HG03139 (cell line): ENCODE measurements at regions not wholly inside any gene's neighbourhood (a gene's known extent, or its start where the extent isn't known, plus 50 kb on each side); places are given as distances from the start of the nearest gene placed in this dataset.

Experiments
- ATAC-seq: cut with Tn5 transposase; IDR thresholded peaks from one replicate; pipeline ENCODE4 v1.9.1; 2021; ENCODE audit not compliant: unreplicated experiment

DNA sequence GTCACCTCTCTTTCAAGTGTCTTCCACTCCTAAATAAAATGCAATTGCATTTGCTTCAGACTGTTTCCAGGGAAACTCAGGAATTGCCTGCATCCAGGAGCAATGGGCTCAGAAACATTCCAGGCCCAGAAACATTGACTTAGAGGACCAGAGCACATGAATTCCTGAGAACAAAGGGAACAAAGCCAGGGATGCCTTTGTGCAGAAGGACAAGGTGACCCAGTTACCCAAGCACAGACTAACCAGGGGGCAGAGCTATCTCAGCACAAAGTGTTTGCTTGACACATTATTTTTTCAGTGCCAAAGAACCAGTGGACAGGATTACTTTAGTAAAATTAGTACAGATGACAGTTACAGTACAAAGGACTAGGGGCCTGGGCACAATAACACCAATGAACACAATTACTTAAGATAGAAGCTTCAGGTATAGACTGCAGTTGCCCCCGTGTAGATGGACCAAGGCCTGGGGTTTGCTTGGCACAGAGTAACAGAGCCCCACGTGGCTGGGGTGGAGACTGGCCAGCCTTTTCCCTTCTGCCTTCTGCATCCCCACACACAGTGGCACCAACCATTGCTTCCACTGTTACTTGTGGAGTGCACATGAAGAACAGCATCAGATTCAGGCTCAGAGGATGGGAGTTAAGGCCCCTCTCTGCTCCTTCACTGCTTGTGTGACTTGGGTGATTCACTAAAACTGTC, 500.8 kb downstream of the INSC start:
- ATAC-seq, result no peak

DNA sequence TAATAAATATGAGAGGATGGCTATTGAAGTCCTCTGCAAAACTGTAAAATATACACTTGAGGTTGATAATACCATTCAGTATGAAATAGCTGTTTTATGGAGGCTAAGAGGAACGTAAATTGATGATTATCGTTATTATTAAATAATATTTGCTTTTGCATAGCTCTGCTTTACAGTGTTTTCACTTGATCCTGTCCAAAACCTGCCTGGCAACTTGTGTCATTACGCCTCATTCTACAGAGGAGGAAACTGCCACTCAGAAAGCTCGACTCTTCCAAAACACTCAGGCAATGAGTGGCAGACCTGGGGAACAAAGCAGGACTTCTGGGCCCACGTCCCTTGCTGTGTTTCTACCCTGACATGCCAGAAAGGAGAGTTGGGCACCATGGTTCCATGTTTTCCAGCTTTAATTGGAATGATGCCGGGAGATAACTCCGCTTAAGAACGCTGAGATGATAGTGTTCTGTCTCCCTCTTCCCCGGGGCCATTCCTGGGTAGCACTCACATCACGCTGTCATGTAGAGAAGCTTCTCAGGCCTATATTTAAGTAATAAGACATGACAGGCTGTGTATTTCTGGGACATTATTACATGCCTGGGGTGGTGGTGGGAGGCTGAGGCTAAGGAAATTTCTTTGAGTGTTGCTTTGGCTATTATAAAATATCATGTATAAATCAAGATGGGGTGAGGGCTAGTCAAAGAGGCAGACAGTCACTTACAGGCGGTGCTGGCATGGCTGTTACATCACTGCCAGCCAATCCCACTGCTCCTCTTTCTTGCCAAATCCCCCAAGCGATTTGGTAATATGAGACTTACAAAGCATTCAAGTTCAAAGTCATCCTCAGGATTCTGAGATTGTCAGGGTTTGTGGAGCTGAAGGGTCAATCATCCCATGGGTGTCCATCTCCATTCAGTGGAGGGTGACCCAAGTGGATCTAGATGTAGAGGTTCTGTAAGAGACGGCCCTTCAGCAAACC, 501.7 kb downstream of the INSC start:
- no peak for ATAC-seq

DNA sequence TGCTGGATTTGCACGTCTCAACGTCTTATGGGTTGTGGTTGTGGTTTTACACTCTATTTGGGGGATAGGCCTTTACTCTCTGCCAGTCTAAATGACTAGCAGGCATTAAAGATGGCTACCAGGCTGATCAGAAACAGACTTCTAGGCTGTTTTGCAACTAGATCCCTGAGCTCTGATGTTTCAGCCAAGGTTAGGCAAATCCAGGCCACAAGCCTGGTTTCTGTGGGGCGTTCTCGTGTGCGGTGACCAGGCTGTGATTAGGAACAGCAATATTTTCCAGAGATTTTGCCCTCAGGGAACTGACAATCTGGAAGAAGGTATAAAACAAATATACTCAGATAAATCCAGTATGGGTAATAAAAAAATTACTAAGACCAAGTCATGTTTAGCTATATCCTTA, 502.4 kb downstream of the INSC start:
- ATAC-seq, result no peak

DNA sequence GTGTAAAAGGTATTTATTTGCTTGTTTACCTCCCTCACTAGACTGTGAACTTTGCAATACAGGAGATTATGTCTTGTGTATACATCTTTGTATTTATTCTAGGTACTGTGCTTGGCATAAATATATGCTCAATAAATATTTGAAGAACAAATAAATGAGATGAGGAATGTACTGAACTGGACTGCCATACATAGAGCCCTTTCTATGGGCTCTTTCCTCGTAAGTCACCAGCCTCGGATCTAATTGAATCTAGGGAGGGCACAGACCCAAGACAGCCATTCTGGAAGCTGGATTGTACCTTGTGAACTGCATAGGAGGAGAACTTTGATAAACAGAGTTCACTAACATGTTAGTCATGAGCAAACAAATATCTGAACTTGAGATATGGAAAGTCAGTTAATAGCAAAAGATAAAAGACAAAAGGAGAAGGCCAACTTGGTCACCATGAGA, 503.9 kb downstream of the INSC start:
- no peak for ATAC-seq

DNA sequence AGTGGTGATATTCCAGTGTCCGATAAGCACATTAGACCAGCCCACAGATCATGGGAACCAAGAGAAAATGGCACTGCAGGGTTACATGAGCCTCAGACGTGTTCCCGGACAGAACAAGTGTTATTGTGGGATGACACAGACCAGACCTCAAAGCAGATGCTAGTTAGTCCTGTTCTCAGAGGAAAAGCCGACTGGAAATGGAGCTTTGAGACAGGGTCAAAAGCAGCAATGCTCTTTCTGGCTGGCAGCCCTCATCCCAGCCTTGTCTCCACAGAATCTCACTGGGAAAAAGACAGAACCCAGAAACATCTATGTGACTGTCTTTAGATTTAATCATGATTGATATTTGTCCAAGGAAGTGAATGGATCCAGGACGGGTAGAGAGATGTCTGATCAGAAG, 506.8 kb downstream of the INSC start:
- no peak for ATAC-seq

DNA sequence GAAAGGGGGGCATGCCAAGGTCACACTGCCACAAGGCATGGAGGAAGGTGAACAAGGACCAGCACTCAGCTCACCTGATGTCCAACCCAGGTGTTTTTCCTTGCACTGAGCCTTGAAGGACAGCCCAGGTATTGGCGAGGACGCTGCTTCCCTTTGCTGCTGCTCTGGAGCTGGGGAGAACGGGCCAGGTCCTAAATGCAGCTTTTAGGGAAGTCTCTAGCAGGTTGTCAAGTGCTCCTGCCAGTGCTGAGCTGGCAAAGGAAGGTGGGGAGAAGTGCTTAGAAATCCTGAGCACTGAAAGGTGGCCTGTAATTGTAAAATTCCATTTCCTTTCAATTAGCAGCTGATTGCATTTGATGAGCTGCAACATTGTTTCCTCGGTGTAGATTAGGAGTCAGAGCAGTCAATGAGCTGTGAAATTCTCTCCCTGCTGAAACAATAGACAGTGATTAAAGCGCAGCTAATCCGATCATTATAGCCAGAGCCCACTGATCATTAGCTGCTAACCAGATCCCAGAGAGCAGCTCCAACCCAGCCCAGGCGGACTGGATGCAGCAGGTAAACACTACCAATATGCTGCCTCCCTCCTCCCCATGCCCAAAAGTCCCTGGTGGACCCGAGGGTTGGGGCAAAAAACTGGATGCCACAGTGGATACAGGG, 507.6 kb downstream of the INSC start:
- no peak for ATAC-seq

DNA sequence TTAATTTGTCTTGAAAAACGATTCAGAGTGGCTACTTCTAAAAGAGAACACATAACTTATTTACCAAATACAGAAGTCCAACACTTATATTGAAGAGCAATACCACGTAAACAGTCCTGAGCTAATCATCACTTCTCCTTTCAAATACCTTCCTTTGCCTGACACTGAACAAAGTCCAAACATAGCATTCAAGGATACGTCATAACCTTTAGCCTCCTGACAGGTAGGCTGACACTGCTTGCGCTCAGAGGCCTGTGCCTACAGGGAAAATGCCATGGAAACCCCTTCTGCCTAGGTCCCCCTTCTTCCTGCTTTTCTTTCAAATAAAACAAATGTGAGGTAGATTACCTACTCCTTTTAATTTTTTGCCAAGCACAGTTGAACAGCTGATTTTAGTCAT, 510.0 kb downstream of the INSC start:
- no peak for ATAC-seq

DNA sequence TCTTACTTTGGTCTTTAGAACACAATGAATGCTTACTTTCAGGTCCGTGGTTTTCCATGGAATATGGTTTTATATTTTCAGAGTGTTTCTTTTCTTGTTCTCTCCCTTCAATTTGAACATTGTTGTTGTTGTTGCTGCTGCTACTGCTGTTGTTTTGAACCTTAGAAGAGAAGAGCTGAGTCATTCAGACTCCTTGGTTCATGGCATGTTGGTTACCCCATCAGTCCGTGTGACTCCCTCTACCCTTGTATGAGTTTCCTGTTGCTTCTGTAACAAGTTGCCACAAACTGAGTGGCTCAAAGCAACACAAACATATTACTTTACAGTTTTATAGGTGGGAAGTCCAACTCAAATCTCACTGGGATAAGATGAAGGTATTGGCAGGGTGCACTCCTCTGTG, 511.0 kb downstream of the INSC start:
- no peak for ATAC-seq

DNA sequence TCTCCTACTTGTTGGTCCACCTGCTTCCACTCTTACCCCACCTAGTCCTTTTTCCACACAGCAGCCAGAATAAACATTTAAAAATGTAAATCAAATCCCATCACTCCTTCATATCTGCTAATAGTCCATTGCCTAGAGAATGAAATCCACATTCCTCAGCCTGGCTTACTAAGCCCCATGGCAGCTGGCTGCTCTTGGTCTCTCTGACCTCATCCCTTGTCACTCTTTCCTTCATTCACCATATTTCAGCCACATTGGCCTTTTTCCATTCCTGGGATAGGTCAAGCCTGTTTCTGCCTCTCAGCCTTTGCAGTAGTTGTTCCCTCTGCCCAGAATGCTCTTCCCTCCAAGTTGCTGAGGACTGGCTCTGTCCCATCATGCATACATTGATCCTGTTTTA, 512.8 kb downstream of the INSC start:
- no peak for ATAC-seq

DNA sequence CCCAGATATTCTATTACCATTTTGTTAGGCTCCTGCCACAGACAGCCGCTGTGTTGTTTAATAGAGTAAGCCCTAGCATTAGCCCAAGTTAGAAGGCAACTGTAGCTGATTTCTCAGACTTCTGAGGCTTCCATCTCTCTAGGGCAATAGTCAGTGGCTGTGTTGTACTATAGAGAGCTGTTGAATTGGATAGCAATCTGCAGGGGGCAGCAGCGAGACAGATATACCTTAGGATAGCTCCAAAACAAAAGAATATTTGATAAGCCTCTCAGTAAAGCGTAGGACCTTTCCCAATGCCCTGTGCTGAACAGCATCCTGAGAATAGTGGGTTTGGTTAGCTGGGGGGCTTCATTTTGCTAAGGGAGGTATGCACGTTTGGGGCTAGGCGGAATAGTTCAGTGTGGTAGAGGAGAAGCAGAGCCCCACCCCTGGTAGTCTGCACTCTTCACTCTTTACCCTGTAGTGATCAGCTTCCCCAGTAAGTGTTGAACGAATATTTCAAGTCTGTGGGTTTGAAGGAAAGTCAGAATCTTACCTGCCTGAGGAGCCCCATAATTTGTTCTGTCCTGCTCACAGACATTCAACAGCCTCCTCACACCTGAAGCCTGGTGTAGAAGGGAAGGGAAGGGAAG, 515.1 kb downstream of the INSC start:
- no peak for ATAC-seq

DNA sequence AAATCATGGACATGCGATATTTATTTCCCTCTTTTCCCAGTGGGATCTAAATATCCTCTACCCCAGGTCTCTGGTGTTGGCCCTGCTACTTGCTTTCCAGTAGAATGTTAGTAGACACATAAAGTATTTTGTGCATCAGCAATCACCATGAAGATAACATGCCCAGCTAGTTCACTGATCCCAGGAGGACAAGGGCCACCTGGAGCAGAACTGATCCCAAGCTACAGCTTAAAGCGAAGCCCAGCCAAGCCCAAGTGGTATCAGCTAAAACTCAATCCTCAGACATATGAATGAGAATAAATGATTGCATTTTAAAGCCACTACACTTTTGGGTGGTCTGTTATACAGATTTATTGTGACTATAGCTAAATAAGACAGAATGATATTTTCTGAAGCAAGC, 516.2 kb downstream of the INSC start:
- ATAC-seq, result no peak

DNA sequence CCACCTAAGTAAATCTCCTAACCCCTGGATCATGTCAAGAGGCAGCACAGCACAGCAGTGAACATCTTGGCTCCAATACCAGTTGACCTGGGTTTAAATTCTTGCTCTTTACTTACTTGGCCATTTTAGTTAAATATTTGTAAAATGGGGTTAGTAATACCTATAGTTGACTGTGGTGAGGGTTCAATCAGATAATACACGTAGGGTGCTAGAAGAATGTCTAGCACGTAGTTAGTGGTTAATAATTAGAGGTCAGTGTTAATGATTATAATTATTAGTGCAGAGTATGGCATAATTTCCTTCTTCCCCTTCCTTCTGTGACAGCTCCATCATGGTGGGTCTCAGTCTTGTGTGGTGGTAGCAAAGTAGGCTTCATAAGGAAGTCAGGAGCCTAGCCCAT, 520.8 kb downstream of the INSC start:
- ATAC-seq, result no peak

DNA sequence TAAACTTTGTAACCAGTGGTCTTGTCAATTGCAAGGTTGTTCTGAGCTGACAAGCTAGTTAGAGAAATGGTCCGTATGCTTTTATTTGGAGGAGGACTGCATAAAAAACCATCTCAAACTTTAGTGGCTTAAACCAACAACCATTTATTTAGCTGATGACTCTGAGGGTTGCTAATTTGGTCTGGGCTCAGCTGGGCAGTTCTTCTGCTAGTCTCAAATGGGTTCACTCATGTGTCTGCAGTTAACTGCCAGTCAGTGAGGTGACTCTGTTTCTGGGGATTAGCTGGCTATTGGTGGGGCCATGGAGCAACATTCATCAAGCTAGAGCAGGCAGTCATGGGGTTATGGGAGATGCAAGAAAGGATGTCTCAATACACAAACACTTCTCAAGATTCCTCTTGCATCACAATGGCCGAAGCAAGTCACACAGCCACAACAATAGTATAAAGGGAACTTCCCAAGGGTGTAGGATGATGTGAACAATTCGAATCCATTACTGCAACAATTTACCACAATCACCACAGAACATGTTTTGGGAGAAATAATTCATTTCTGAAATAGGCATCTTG, 521.9 kb downstream of the INSC start:
- ATAC-seq, result no peak

DNA sequence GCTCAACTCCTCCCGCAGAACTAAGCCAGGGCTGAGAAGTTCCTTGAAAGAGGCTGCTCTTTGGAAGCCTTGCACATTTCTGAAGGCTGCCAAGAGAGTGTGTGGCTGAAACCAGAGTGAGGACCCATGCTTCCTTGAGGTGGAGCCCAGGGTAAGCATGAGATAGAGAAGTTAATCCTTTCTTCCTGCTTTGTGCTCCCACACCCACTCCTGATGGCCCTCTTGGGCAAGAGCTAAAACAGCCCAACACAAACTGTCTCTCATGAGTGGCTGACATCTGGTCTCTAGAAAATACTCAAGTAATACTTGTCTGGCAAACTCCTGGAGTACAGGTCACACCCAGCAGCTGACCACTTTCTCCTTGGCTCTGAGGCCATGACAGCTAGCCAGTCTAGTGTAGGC, 523.7 kb downstream of the INSC start:
- ATAC-seq, result no peak

DNA sequence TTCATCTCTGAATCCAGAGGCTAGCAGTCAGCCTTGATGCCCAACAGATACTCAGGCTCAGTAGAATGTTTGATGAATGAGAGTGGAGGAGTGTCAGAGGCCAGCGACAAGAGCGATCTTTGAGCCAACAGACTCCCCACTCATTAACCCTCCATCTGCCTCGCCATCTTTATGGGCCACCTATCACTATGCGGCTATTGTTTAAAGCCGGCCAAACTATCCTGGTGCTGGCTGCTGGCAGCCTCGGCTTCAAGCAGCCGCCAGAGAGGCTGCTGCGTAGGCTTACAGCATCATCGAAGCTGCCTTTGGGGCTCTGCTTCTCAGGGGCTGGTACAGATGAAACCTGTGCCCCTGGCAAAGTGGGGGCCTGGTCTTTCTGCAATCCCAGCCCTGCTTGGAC, 525.6 kb downstream of the INSC start:
- ATAC-seq, result no peak

DNA sequence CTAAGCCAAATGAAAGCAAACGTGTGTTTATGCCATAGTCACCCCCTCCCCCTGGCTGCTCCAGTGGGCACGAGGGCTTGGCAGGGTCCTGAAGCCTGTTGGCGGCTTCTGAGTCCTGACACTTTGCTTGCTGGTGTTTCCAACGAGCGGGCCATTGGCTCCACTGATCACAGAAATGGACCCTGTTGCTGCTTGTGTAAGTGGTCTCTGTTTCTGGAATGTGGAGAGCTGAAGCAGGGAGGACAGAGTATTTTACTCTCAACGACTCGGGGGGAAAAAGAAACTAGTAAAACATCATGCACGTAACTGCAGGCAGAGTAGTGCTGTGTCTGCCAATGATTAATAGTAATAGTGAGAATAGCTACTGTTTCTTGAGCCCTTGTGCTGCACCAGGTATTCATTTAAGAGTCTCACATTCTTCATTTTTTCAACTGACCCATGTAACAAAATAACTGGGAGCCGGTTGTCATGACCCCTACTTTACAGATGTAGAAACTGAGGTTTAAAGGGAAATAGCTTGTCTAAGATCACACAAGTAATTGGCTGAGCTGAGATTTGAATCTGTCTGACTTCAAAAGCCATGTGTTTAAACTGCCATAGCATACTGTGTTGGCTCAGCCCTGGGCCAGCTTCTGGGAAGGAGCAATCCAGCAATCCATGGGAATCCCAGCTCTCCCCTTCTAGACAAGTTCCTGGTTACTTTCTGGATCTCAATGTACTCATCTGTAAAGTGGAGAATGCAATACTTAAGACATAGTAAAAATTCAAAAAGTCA, 526.7 kb downstream of the INSC start:
- no peak for ATAC-seq

DNA sequence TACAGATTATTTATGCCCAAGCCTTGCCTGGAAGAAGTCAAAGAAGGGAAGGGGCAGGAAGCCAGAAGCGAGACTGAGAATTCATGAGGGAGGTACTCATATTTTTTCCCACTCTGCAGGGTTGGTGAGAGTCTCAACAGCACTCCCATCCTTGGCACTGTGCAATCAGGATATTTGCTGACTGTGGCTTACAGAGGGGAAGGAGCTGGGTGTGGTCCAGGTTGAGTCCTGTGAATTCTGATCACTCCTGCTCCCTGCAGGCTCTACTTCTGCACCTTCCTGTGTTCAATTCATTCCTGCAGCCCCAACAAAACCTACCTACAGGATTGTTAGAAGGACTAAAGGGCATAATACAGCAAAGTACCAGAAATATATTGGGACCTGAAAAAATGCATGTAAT, 530.5 kb downstream of the INSC start:
- no peak for ATAC-seq

DNA sequence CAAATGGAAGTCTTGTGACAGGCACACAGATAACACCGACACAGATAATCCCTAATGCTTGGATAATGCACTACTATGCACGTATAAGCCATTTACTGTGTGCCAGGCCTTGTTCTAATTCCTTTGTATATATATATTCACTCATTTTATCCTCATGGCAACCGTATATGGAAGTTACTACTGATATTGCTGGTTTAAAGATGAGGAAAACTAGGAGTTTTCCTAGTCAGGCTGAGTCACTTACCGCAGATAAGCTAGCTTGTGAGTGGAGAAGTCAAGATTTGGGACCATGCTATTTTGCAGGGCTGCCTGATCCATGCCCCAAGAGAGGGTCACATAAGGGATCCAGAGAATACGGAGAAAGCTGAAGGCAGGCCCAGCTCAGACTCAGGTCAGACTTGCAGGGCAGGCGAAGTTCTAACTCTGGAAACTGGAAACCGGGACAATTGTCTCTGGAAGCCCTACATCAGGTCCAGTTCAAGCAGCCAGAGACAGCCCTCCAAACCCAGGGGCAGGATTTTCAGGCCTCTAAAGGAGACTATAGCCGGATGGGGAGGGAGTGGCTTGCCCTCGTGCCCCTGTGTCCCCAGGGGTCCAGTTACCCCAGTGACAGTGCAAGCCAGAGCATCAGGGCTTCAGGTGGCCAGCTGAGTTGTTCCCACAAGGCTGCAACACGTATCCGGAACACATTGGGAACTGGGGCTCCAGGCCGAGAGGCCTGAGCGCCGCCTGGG, 534.8 kb downstream of the INSC start:
- ATAC-seq, result no peak

DNA sequence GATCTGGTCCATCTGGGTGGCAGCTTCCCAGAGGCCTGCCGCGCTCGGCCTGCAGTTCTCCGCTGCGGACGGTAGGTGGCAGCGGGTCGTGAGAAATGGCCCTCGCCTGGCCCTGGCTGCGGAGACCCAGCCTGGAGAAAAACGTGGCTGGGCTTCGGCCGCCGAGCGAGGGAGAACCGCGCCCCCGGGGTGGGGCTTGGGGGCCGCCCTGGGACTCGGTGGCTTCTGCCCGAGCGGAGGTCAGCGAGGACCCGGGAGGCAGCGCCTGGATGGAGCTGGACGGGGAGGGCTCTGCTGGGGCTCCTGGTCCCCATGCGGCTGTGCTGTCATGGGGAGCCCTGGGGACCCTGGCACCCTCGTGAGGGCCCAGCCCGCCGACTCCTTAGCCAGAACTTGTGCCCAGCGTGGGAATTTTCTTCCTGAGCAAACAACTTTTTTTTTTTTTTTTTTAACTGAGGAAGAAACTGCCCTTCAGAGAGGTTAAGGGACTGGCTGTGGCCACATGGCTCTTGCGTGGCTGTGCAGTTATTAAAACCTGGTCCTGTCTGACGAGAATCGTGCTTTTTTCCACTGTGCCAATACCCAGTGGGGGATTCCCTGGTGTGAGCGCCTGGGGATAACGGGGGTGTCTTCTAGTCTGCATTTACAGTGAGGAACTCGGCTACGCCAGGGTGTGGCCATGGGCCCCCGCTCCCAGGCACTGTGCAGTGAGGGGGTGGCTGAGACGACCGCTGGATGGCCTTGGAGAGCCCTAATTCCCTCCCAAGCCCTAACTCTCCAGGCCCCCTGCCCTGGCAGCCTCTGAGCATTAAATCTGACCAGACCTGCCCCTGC, 535.6 kb downstream of the INSC start:
- peak; percentile 97 for ATAC-seq
